HL-60 (cell line): ENCODE measurements at regions not wholly inside any gene's neighbourhood (a gene's known extent, or its start where the extent isn't known, plus 50 kb on each side); places are given as distances from the start of the nearest gene placed in this dataset.

Experiments used
- DNase-seq, 2 experiments: peaks; one replicate each; pipeline ENCODE4 v3.0.0-alpha.2; 2010 to 2020; ENCODE audit warnings: low read depth in 1 of 2, low spot score in 1 of 2
- H3K27ac ChIP-seq: fragments of 250-450 bp; sonication (Bioruptor Pico); replicated peaks from 2 replicates; pipeline ENCODE4 v1.5.1; 2020; ENCODE audit warnings: mild to moderate bottlenecking, moderate library complexity
- H3K27me3 ChIP-seq: fragments of 250-450 bp; sonication (Bioruptor Pico); 2 replicates; pipeline ENCODE4 v1.5.1; 2021; ENCODE audit warnings: mild to moderate bottlenecking, moderate library complexity; ENCODE audit not compliant: insufficient read depth, poor library complexity, severe bottlenecking
- H3K4me3 ChIP-seq: replicated peaks from 2 replicates; pipeline ENCODE4 v1.5.1; 2011; ENCODE audit warnings: mild to moderate bottlenecking, control low read depth, low read length; ENCODE audit not compliant: insufficient read depth
- CTCF ChIP-seq: IDR thresholded peaks from one replicate; pipeline ENCODE4 v1.5.1; 2011; ENCODE audit warnings: low read length, control low read depth, inconsistent platforms; ENCODE audit not compliant: insufficient read depth
- GABPA ChIP-seq: IDR thresholded peaks from 2 replicates; pipeline ENCODE4 v1.6.1; 2012; ENCODE audit warnings: low read depth
- POLR2AphosphoS5 ChIP-seq: IDR thresholded peaks from 2 replicates; pipeline ENCODE4 v1.6.1; 2012; ENCODE audit warnings: low read depth
- SPI1 ChIP-seq: IDR thresholded peaks from 2 replicates; pipeline ENCODE4 v1.6.1; 2012; ENCODE audit warnings: low read depth, mild to moderate bottlenecking, borderline replicate concordance
- TF ChIP-seq, protein P1 (sequence below): IDR thresholded peaks from 2 replicates; pipeline ENCODE4 v1.6.1; 2012; ENCODE audit warnings: low read depth; ENCODE audit not compliant: insufficient replicate concordance

GRCh38 chr1:217063172-217063908 is 340.1 kb upstream of the ESRRG start:
- TF ChIP-seq POLR2AphosphoS5 (no peak), CTCF (no peak), SPI1 (no peak), GABPA (no peak)
- TF ChIP-seq, protein P1, sequence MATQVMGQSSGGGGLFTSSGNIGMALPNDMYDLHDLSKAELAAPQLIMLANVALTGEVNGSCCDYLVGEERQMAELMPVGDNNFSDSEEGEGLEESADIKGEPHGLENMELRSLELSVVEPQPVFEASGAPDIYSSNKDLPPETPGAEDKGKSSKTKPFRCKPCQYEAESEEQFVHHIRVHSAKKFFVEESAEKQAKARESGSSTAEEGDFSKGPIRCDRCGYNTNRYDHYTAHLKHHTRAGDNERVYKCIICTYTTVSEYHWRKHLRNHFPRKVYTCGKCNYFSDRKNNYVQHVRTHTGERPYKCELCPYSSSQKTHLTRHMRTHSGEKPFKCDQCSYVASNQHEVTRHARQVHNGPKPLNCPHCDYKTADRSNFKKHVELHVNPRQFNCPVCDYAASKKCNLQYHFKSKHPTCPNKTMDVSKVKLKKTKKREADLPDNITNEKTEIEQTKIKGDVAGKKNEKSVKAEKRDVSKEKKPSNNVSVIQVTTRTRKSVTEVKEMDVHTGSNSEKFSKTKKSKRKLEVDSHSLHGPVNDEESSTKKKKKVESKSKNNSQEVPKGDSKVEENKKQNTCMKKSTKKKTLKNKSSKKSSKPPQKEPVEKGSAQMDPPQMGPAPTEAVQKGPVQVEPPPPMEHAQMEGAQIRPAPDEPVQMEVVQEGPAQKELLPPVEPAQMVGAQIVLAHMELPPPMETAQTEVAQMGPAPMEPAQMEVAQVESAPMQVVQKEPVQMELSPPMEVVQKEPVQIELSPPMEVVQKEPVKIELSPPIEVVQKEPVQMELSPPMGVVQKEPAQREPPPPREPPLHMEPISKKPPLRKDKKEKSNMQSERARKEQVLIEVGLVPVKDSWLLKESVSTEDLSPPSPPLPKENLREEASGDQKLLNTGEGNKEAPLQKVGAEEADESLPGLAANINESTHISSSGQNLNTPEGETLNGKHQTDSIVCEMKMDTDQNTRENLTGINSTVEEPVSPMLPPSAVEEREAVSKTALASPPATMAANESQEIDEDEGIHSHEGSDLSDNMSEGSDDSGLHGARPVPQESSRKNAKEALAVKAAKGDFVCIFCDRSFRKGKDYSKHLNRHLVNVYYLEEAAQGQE, result no peak
- Histone ChIP-seq H3K27me3 (no peaks in the 10 kb centered on the region), H3K4me3 (no peak overlapping the region), H3K27ac (no peak overlapping the region)
- no peak for DNase-seq

DNA sequence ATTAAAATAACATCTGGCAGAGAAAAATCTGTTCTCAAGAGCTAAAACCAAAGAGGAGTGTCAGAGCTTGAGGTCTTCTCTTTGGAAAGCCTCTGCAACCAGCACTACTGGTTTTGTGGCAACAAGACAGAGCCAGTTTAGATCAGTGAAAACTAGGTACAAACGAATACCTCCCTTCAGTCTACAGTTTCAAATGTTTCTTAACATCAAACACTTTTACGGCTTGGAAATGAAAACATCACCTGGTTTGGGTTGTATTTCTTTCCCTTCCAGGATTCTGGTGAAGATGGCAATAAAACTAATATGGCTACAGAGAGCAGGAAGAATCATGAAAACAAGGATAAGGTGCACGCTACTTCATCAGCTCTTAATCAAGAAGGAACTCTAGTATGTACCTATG is 339.4 kb upstream of the ESRRG start:
- Histone ChIP-seq H3K4me3 (no peak overlapping the region), H3K27ac (no peak overlapping the region), H3K27me3 (no peaks in the 10 kb centered on the region)
- DNase-seq, result no peak
- TF ChIP-seq, protein P1, result no peak
- TF ChIP-seq GABPA, result no peak
- TF ChIP-seq POLR2AphosphoS5, result no peak
- no peak for TF ChIP-seq CTCF

GRCh38 chr1:217059401-217059800 is 336.2 kb upstream of the ESRRG start:
- TF ChIP-seq POLR2AphosphoS5, result no peak
- TF ChIP-seq GABPA, result no peak
- TF ChIP-seq CTCF, result no peak
- TF ChIP-seq, protein P1, result no peak
- no peak for TF ChIP-seq SPI1
- no peak for DNase-seq
- no peak overlapping the region for H3K27ac ChIP-seq

More at GRCh38 chr1:217059401-217059800, 336.2 kb upstream of the ESRRG start:
- Histone ChIP-seq H3K4me3 (no peak overlapping the region), H3K27me3 (no peaks in the 10 kb centered on the region)
